ENCODE measurements at regions not wholly inside any gene's neighbourhood (a gene's known extent, or its start where the extent isn't known, plus 50 kb on each side); places are given as distances from the start of the nearest gene placed in this dataset.

- Mint-ChIP-seq H3K36me3 (ENCODE audit: low read depth) (no peaks in the 10 kb centered on the region), H3K4me3 (no peak overlapping the region), H3K27me3 (ENCODE audit: insufficient read depth, low read depth, poor library complexity) (no peaks in the 10 kb centered on the region), H3K9me3 (no peaks in the 10 kb centered on the region), H3K27ac (no peak overlapping the region), H3K4me1 (peaks cover 3% of the 10 kb centered on the region; the same call in 1 of the 3 replicates)
- Histone ChIP-seq H3K36me3 (ENCODE audit: insufficient read depth) (no peaks in the 10 kb centered on the region), H3K4me1 (ENCODE audit: insufficient read depth) (no peaks in the 10 kb centered on the region), H3K4me3 (no peak overlapping the region), H3K27me3 (ENCODE audit: insufficient read depth) (no peaks in the 10 kb centered on the region), H3F3A (replicated peaks; ENCODE audit: low read depth) (no peaks in the 10 kb centered on the region), H3K79me2 (replicated peaks; ENCODE audit: insufficient read depth) (no peaks in the 10 kb centered on the region), H3K9me2 (ENCODE audit: insufficient read depth) (no peaks in the 10 kb centered on the region), H3K4me2 (no peak overlapping the region), H3K27ac (ENCODE audit: low read depth) (no peak overlapping the region), H2AFZ (no peak overlapping the region), H4K20me1 (replicated peaks; ENCODE audit: insufficient read depth) (no peaks in the 10 kb centered on the region)
- DNase-seq (ENCODE audit: low spot score) = no peak
- no peak for ATAC-seq
- TF ChIP-seq, protein P1, sequence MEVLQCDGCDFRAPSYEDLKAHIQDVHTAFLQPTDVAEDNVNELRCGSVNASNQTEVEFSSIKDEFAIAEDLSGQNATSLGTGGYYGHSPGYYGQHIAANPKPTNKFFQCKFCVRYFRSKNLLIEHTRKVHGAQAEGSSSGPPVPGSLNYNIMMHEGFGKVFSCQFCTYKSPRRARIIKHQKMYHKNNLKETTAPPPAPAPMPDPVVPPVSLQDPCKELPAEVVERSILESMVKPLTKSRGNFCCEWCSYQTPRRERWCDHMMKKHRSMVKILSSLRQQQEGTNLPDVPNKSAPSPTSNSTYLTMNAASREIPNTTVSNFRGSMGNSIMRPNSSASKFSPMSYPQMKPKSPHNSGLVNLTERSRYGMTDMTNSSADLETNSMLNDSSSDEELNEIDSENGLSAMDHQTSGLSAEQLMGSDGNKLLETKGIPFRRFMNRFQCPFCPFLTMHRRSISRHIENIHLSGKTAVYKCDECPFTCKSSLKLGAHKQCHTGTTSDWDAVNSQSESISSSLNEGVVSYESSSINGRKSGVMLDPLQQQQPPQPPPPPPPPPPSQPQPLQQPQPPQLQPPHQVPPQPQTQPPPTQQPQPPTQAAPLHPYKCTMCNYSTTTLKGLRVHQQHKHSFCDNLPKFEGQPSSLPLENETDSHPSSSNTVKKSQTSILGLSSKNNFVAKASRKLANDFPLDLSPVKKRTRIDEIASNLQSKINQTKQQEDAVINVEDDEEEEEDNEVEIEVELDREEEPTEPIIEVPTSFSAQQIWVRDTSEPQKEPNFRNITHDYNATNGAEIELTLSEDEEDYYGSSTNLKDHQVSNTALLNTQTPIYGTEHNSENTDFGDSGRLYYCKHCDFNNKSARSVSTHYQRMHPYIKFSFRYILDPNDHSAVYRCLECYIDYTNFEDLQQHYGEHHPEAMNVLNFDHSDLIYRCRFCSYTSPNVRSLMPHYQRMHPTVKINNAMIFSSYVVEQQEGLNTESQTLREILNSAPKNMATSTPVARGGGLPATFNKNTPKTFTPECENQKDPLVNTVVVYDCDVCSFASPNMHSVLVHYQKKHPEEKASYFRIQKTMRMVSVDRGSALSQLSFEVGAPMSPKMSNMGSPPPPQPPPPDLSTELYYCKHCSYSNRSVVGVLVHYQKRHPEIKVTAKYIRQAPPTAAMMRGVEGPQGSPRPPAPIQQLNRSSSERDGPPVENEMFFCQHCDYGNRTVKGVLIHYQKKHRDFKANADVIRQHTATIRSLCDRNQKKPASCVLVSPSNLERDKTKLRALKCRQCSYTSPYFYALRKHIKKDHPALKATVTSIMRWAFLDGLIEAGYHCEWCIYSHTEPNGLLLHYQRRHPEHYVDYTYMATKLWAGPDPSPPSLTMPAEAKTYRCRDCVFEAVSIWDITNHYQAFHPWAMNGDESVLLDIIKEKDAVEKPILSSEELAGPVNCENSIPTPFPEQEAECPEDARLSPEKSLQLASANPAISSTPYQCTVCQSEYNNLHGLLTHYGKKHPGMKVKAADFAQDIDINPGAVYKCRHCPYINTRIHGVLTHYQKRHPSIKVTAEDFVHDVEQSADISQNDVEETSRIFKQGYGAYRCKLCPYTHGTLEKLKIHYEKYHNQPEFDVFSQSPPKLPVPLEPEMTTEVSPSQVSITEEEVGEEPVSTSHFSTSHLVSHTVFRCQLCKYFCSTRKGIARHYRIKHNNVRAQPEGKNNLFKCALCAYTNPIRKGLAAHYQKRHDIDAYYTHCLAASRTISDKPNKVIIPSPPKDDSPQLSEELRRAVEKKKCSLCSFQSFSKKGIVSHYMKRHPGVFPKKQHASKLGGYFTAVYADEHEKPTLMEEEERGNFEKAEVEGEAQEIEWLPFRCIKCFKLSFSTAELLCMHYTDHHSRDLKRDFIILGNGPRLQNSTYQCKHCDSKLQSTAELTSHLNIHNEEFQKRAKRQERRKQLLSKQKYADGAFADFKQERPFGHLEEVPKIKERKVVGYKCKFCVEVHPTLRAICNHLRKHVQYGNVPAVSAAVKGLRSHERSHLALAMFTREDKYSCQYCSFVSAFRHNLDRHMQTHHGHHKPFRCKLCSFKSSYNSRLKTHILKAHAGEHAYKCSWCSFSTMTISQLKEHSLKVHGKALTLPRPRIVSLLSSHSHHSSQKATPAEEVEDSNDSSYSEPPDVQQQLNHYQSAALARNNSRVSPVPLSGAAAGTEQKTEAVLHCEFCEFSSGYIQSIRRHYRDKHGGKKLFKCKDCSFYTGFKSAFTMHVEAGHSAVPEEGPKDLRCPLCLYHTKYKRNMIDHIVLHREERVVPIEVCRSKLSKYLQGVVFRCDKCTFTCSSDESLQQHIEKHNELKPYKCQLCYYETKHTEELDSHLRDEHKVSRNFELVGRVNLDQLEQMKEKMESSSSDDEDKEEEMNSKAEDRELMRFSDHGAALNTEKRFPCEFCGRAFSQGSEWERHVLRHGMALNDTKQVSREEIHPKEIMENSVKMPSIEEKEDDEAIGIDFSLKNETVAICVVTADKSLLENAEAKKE (CRISPR knock-in tag; IDR thresholded peaks at IDR 0.05) = no peak
- TF ChIP-seq ETS1 (IDR thresholded peaks at IDR 0.05) = no peak
- TF ChIP-seq EZH2 (IDR thresholded peaks at IDR 0.05; ENCODE audit: low read depth, unreplicated experiment) = no peak
- TF ChIP-seq ZNF331 (CRISPR knock-in tag; IDR thresholded peaks at IDR 0.05; ENCODE audit: low read depth) = no peak
- TF ChIP-seq CTCF (conservative IDR thresholded peaks at IDR 0.05; ENCODE audit: low read depth in 2 of 2) = no peak
- no peak for TF ChIP-seq STAT1 (IDR thresholded peaks at IDR 0.05; ENCODE audit: unreplicated experiment)
- TF ChIP-seq JUNB (IDR thresholded peaks at IDR 0.05; ENCODE audit: unreplicated experiment) = no peak
- no peak for TF ChIP-seq EZH2phosphoT487 (IDR thresholded peaks at IDR 0.05; ENCODE audit: unreplicated experiment)
- TF ChIP-seq POLR2AphosphoS5 (IDR thresholded peaks at IDR 0.05; ENCODE audit: low read depth) = no peak
- TF ChIP-seq ZNF114 (CRISPR knock-in tag; IDR thresholded peaks at IDR 0.05) = no peak
- TF ChIP-seq, protein P2, sequence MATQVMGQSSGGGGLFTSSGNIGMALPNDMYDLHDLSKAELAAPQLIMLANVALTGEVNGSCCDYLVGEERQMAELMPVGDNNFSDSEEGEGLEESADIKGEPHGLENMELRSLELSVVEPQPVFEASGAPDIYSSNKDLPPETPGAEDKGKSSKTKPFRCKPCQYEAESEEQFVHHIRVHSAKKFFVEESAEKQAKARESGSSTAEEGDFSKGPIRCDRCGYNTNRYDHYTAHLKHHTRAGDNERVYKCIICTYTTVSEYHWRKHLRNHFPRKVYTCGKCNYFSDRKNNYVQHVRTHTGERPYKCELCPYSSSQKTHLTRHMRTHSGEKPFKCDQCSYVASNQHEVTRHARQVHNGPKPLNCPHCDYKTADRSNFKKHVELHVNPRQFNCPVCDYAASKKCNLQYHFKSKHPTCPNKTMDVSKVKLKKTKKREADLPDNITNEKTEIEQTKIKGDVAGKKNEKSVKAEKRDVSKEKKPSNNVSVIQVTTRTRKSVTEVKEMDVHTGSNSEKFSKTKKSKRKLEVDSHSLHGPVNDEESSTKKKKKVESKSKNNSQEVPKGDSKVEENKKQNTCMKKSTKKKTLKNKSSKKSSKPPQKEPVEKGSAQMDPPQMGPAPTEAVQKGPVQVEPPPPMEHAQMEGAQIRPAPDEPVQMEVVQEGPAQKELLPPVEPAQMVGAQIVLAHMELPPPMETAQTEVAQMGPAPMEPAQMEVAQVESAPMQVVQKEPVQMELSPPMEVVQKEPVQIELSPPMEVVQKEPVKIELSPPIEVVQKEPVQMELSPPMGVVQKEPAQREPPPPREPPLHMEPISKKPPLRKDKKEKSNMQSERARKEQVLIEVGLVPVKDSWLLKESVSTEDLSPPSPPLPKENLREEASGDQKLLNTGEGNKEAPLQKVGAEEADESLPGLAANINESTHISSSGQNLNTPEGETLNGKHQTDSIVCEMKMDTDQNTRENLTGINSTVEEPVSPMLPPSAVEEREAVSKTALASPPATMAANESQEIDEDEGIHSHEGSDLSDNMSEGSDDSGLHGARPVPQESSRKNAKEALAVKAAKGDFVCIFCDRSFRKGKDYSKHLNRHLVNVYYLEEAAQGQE (IDR thresholded peaks at IDR 0.05; ENCODE audit: unreplicated experiment) = no peak
- no peak for TF ChIP-seq NANOG (IDR thresholded peaks at IDR 0.05; ENCODE audit: borderline replicate concordance)
- no peak for TF ChIP-seq CREB1 (CRISPR knock-in tag; IDR thresholded peaks at IDR 0.05; ENCODE audit: low read depth)
Measured at GRCh38 chr2:144776766-144777165, 256.8 kb upstream of the ZEB2 start.

All from GM23338 (cell line).